ENCODE measurements at regions not wholly inside any gene's neighbourhood (a gene's known extent, or its start where the extent isn't known, plus 50 kb on each side); places are given as distances from the start of the nearest gene placed in this dataset.

DNA sequence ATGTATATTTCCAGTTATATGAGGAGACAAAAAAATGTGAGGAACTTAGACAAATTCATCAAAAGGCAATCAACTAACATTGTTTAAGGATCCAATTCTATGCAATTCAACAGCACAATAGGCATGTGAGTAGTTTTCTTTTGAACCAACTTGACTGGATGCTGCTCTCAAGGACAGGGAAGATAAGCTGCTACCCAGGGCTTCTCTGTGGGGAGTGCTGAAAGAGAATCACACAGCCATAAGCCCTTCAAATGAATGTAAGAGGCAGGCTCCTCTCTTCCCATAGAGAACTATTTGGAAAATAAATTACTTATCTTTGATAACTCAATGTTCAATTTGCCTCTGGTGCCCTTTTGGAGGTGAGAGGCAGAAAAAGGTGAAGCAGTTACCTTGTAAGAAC, 1413.6 kb downstream of the PCDH7 start:
- no peaks in the 10 kb centered on the region for H3K9me3 Mint-ChIP-seq
- H3K27me3 Mint-ChIP-seq: no peaks in the 10 kb centered on the region
- intact Hi-C loops (cut with micrococcal nuclease): no loop called here
- H3K27ac Mint-ChIP-seq: no peak overlapping the region
- H3K4me3 Mint-ChIP-seq: no peak overlapping the region
- H3K4me1 Mint-ChIP-seq: no peaks in the 10 kb centered on the region
- H3K36me3 Mint-ChIP-seq (ENCODE audit: low read depth): no peaks in the 10 kb centered on the region
- no peak for DNase-seq

DNA sequence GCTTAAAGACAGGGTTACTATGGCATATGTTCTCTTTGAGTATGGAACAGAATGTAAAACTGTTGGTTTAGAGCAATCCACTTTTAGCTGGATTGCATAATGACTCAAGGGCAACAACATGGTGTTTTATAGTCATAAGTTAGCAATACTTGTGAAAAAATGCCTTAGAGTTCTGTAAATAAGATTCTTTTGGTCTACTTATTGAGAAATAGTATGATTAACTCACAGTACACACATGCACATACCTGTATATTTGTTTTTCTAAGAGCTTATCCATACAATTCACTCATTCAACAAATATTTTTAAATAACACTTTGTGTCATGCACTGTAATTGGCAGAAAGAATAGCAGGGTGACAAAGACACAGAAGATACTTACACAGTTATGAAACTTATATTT, 1415.5 kb downstream of the PCDH7 start:
- no peak overlapping the region for H3K4me3 Mint-ChIP-seq
- DNase-seq: no peak
- H3K27me3 Mint-ChIP-seq: no peaks in the 10 kb centered on the region
- H3K27ac Mint-ChIP-seq: no peak overlapping the region
- no peaks in the 10 kb centered on the region for H3K4me1 Mint-ChIP-seq
- no peaks in the 10 kb centered on the region for H3K36me3 Mint-ChIP-seq (ENCODE audit: low read depth)
- H3K9me3 Mint-ChIP-seq: no peaks in the 10 kb centered on the region
- intact Hi-C loops (cut with micrococcal nuclease): no loop called here

DNA sequence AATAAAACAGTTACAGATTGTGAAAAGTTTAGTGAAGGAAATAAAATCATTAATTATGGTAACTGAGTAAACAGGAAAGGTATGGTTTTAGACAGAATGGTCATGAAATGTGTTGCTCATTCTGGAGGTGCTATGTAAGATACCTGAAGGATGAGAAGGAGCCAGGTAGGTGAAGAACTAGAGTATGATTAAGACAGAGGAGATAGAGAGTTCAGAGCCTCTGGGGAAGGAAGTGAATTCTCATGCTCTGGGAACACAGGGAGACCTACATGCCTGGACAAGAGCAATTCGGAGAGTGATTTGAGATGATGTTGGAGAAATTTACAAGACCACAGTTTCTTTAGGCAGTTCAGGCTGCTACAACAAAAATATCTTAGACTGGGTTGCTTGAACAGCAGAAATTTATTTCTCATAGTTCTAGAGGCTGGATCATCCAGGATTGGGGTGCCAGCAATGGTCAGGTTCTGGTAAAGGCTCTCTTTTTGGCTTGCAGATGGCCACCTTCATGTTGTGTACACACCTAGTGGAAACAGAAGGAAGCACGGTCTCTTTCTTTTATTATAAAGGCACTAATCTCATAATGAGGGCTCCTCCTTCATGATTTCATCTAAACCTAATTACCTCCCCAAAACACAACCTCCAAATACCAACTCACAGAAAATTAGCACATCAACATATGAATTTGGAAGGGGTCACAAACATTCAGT, 1416.1 kb downstream of the PCDH7 start:
- H3K4me3 Mint-ChIP-seq: no peak overlapping the region
- no peaks in the 10 kb centered on the region for H3K36me3 Mint-ChIP-seq (ENCODE audit: low read depth)
- no peaks in the 10 kb centered on the region for H3K27me3 Mint-ChIP-seq

DNA sequence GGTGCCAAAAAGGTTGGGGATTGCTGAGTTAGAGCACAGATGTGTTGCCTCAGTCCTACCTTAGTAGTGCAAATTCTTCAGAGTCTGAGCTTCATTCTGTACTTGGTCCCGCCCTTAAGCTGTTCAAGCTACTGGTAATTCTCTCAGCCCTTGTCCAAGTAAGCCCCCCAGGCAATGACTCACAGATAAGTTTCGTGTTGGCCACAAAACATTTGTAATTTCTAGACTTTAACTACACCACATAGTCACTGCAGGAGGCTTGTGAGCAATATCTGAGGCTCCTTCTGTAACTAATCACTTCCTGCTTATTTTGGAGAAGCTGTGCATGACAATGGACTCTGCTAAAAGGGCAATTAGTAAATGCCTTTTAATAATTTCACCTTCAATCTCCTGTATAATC, 1420.5 kb downstream of the PCDH7 start:
- intact Hi-C loops (cut with micrococcal nuclease): no loop called here
- H3K27ac Mint-ChIP-seq: no peak overlapping the region

More for the DNA sequence above, 1416.1 kb downstream of the PCDH7 start:
- Mint-ChIP-seq H3K27ac (no peak overlapping the region), H3K4me1 (peaks cover 1% of the 10 kb centered on the region), H3K9me3 (no peaks in the 10 kb centered on the region)
- no peak for DNase-seq
- intact Hi-C loops (cut with micrococcal nuclease): no loop called here

DNA sequence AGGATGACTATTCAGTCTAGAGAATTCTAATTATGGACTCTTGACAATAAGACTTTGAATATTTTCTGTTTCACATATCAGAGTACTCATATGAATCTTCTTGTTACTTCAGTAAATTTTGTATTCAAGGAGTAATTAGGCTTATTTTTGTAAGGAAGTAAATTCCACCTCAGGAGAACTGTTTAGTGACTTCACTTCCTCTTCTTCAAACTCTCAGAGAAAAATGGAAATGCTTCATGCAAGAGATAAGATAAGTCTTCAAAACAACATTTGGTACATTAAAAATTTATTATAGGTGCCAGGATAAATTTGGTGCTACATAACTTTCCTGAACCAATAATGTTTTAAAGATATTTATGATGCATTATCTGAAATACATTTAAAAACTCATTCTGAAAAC, 1421.9 kb downstream of the PCDH7 start:
- intact Hi-C loops (cut with micrococcal nuclease): no loop called here
- Mint-ChIP-seq H3K36me3 (ENCODE audit: low read depth) (no peaks in the 10 kb centered on the region), H3K4me1 (peaks cover 1% of the 10 kb centered on the region), H3K4me3 (no peak overlapping the region), H3K27ac (no peak overlapping the region), H3K27me3 (no peaks in the 10 kb centered on the region), H3K9me3 (peaks cover 15% of the 10 kb centered on the region)
- no peak for DNase-seq

More for the DNA sequence above, 1420.5 kb downstream of the PCDH7 start:
- no peaks in the 10 kb centered on the region for H3K27me3 Mint-ChIP-seq
- H3K4me1 Mint-ChIP-seq: peaks cover 1% of the 10 kb centered on the region
- H3K36me3 Mint-ChIP-seq (ENCODE audit: low read depth): no peaks in the 10 kb centered on the region
- no peak for DNase-seq
- no peak overlapping the region for H3K4me3 Mint-ChIP-seq
- peaks cover 15% of the 10 kb centered on the region for H3K9me3 Mint-ChIP-seq

DNA sequence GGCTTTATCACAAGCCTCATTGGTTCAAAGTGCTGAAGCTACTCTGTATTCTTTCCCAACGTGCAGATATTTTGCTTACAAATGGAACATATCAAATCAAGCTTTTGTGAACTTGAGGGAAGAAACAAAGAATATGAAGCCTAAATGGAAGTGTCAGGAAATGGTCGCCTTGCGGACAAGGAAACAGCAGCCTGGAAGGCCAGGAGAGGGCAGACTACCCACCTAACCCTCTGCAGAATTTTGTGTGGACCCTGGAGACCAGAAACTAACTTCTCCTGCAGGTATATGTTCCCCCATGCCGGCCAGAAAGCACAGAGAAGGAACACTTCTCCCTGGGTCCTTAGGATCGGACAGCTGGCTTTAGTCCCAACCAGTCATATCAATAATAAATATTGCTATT, 1425.8 kb downstream of the PCDH7 start:
- Mint-ChIP-seq H3K4me3 (no peak overlapping the region), H3K9me3 (peaks cover 19% of the 10 kb centered on the region), H3K4me1 (no peaks in the 10 kb centered on the region), H3K27me3 (no peaks in the 10 kb centered on the region), H3K27ac (no peak overlapping the region), H3K36me3 (ENCODE audit: low read depth) (no peaks in the 10 kb centered on the region)
- no peak for DNase-seq
- intact Hi-C loops (cut with micrococcal nuclease): no loop called here

DNA sequence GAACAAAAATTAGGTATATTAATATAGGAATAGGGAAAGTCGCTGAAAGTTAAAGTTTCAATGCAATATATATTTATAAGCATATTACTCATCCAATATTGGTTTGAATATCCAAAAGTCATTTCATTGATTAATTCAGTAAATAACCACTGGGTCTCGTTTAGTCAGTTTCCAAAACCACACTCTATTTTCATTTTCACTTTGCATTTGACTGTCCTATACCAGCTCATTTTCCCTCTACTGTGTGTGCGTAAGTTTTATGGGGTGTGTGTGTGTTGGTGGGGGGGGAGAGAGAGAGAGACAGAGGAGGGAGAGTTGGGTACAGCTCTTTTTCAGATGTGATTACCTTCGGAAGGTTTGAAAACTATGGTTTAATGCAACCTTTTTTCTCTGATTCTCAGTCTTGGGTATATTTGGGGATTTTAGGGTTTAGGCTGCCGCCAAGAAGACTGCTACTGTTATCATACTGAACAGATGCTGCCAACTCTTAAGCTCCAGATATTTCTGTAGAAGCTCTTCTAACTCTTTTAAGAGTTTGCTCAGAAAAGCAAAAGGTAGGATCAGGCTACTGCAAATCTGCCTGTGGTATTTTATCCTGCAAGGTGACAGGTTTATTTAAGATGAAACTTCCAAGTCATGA, 1427.4 kb downstream of the PCDH7 start:
- Mint-ChIP-seq H3K27me3 (no peaks in the 10 kb centered on the region), H3K9me3 (peaks cover 19% of the 10 kb centered on the region), H3K27ac (no peak overlapping the region), H3K4me1 (no peaks in the 10 kb centered on the region), H3K4me3 (no peak overlapping the region), H3K36me3 (ENCODE audit: low read depth) (no peaks in the 10 kb centered on the region)
- intact Hi-C loops (cut with micrococcal nuclease): no loop called here
- DNase-seq: no peak

DNA sequence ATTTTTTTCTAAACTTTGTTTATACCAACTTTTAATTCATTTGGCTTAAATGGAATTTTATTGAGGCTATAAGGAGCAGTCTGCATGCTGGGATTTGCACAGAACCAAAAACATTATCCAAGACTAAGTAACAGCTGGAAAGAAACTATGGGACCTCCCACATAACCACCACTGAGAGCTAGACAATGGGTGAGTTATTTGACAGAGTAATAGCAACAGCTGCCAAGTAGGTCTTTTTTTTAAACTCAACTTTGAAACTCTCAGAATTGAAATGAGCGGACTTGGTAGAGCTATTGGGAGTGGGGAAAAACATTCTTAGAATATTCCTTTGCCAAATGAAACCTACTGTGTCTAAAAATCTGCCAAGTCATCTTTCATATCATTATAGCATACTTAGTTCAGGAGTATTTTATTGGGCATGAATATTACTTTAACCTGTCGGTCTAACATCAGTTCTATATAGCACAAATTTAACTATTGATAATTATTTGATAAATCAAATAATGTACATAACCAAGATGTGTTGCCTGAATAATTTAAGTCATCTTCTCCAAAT, 1428.0 kb downstream of the PCDH7 start:
- Mint-ChIP-seq H3K4me1 (no peaks in the 10 kb centered on the region), H3K4me3 (no peak overlapping the region), H3K9me3 (peaks cover 19% of the 10 kb centered on the region), H3K27me3 (no peaks in the 10 kb centered on the region), H3K36me3 (ENCODE audit: low read depth) (no peaks in the 10 kb centered on the region), H3K27ac (no peak overlapping the region)
- no peak for DNase-seq
- intact Hi-C loops (cut with micrococcal nuclease): no loop called here

DNA sequence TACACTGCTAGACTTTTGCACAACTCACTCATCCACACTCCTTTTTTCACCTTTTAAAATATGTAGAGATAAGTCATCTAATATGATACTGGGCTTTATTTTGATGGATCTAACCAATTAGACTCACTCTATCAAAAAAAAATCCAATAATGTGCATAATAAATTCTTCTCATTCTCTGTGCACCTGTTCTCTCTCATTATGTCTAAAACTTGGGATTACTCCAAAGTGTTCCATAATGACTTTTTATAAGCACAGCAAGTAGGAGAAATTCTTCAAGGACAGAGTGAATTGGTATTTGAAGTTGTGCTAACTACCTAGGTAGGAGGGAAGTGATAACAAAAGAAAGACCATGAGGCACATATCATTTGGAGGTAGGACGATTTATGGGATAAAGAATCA, 1438.8 kb downstream of the PCDH7 start:
- H3K9me3 Mint-ChIP-seq: peaks cover 7% of the 10 kb centered on the region
- no peak overlapping the region for H3K4me3 Mint-ChIP-seq
- intact Hi-C loops (cut with micrococcal nuclease): no loop called here

DNA sequence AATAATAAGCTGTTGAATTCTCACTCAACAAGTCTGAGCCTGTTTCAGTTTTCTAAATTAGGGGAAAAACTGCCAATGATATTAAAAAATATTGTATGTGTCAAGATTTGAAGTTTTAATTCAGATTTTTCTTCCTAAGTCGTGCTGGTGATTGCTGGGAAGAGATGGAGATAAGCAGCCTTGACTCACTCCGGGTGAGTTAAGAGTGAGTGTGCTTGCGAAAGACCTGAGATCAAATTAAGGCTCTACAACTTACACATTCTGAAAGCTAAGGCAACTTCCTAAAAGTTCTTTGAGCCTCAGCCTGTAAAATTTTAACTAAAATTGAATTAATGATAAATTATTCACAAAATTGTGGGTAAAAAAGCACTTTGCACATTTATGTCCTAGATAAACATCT, 1441.2 kb downstream of the PCDH7 start:
- H3K4me1 Mint-ChIP-seq: no peaks in the 10 kb centered on the region
- H3K27ac Mint-ChIP-seq: no peak overlapping the region
- no peak for DNase-seq
- H3K27me3 Mint-ChIP-seq: no peaks in the 10 kb centered on the region
- H3K9me3 Mint-ChIP-seq: peaks cover 3% of the 10 kb centered on the region
- H3K36me3 Mint-ChIP-seq (ENCODE audit: low read depth): no peaks in the 10 kb centered on the region
- H3K4me3 Mint-ChIP-seq: no peak overlapping the region
- intact Hi-C loops (cut with micrococcal nuclease): no loop called here

More for the DNA sequence above, 1438.8 kb downstream of the PCDH7 start:
- no peaks in the 10 kb centered on the region for H3K4me1 Mint-ChIP-seq
- no peaks in the 10 kb centered on the region for H3K27me3 Mint-ChIP-seq
- DNase-seq: no peak
- H3K36me3 Mint-ChIP-seq (ENCODE audit: low read depth): no peaks in the 10 kb centered on the region
- H3K27ac Mint-ChIP-seq: no peak overlapping the region

DNA sequence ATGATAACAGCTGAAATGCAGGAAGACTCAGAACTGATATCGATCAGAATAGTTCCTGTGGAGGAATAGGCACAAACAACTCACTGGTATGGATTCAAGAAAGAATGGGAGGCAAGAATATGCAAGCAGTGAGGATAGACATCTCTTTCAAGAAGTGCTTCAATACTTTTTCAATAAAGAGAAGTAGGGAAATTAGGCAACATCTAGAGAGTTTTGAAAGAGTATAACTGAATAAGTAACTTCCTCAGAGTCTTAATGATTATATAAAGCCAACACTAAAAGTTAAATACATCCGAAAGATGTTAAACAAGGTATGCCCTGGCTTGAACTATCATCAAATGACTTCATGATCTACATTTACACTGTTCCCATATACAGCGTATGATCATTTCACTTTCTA, 1443.0 kb downstream of the PCDH7 start:
- Mint-ChIP-seq H3K4me3 (no peak overlapping the region), H3K9me3 (peaks cover 3% of the 10 kb centered on the region), H3K4me1 (no peaks in the 10 kb centered on the region), H3K27me3 (no peaks in the 10 kb centered on the region), H3K36me3 (ENCODE audit: low read depth) (no peaks in the 10 kb centered on the region), H3K27ac (no peak overlapping the region)
- intact Hi-C loops (cut with micrococcal nuclease): no loop called here
- DNase-seq: no peak

DNA sequence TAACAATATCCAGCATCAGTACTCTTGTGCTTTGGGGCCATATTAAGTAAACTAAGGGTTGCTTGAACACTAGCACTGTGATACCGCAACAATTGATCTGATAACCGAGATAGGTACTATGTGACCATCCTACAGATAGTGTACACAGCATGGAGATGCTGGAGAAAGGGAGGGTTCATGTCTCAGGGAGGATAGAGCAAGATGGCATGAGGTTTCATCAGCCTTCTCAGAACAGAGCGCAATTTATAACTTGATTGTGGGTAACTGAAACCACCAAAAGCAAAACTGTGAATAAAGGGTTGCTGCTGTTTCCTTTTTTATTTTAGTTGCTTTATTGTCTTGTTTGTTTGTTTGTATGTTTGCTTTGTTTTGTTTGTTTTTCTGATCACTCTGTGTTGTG, 1449.7 kb downstream of the PCDH7 start:
- Mint-ChIP-seq H3K27ac (no peak overlapping the region), H3K36me3 (ENCODE audit: low read depth) (no peaks in the 10 kb centered on the region), H3K9me3 (peaks cover 14% of the 10 kb centered on the region), H3K27me3 (no peaks in the 10 kb centered on the region), H3K4me3 (no peak overlapping the region), H3K4me1 (no peaks in the 10 kb centered on the region)
- no peak for DNase-seq
- intact Hi-C loops (cut with micrococcal nuclease): no loop called here

DNA sequence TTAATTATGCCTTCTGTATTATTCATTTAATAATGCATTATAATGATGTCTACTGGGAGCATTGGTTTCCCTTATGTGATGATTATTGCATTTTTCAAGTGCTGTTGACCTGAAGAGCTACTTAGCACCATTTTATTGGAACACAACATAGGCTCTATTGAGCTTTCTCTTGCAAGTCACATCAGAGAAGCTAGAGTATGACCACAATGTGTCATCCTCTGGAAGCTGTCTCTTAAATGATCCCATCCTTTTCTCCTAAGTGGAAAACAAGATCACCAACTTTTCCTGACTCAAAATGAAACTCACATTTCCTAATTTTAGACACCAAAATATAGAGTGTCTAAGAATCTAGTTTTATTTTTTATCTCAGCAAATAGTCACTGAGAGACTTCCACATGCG, 1451.9 kb downstream of the PCDH7 start:
- Mint-ChIP-seq H3K9me3 (peaks cover 17% of the 10 kb centered on the region), H3K27ac (no peak overlapping the region), H3K27me3 (no peaks in the 10 kb centered on the region), H3K4me1 (no peaks in the 10 kb centered on the region), H3K4me3 (no peak overlapping the region), H3K36me3 (ENCODE audit: low read depth) (no peaks in the 10 kb centered on the region)
- no peak for DNase-seq
- intact Hi-C loops (cut with micrococcal nuclease): no loop called here

DNA sequence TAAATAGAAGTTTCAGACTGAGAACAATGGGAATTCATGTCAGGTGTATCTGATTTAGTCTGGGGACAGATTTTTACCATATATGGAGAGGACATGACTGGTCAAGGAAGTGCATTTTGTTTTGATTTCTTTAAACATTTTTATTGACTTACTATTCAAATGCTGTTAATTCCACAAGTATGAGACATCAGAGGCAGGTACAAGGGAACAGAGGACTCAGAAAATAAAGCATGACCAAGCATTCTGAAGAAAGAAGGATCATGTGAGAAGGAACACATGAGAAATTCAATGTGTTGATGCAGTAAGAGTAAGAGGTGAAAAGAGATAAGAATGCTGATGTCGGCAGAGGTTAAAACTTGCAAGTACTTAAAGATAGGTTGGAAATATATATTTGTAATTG, 1452.6 kb downstream of the PCDH7 start:
- H3K9me3 Mint-ChIP-seq: peaks cover 17% of the 10 kb centered on the region
- DNase-seq: no peak
- intact Hi-C loops (cut with micrococcal nuclease): no loop called here
- H3K27ac Mint-ChIP-seq: no peak overlapping the region
- H3K27me3 Mint-ChIP-seq: no peaks in the 10 kb centered on the region
- no peak overlapping the region for H3K4me3 Mint-ChIP-seq
- no peaks in the 10 kb centered on the region for H3K4me1 Mint-ChIP-seq
- no peaks in the 10 kb centered on the region for H3K36me3 Mint-ChIP-seq (ENCODE audit: low read depth)
